DOHH2 (cell line): ENCODE measurements at regions not wholly inside any gene's neighbourhood (a gene's known extent, or its start where the extent isn't known, plus 50 kb on each side); places are given as distances from the start of the nearest gene placed in this dataset.

Experiments used
- CTCF ChIP-seq: fragments of 200-600 bp; sonication (generic); IDR thresholded peaks from one replicate; pipeline ENCODE4 v1.5.1; 2014; ENCODE audit warnings: antibody characterized with exemption, mild to moderate bottlenecking, low read depth, low read length; ENCODE audit not compliant: poor library complexity, severe bottlenecking
- EZH2phosphoT487 ChIP-seq: fragments of 200-600 bp; sonication (generic); IDR thresholded peaks from 2 replicates; pipeline ENCODE4 v1.6.1; 2017; ENCODE audit warnings: borderline replicate concordance, mild to moderate bottlenecking, antibody characterized with exemption, low read length, moderate library complexity, mixed read lengths

DNA sequence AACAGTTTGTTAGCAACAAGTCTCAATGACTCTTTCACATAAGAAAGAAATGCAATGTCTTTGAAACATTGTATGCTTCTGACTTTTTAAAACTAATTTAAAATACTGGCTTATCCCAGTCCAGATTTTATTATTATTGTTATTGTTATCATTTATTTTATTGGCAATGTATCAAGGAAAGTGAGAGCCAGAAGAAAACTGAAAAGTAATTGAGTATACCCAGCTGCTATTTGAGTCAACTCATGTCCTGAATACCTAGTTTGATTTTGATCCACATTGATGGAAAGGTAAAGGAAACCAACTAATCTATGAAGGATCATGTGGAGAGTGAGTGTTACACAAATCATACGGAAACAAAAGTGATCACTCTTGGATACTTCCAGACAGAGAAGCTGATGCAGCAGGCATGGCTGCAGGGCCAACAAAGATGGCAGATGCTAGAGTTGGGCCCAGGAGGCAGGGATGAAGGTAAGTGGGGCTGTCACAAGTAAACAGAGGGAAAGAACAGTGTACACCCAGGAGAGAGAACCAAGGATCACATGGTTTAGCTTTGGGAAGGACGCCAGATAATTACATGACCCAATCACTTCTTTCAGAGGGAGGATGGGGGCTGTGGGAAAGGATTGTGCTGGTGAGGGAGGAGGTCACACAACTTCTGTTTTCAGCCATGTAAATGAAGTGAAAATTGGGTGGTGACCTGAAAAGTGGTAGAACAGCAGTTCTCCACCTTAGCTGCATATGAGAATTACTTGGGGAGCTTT is 179.2 kb upstream of the NAMPT start:
- no peak for TF ChIP-seq CTCF
- no peak for TF ChIP-seq EZH2phosphoT487
